GM20431 (cell line): ENCODE measurements at regions not wholly inside any gene's neighbourhood (a gene's known extent, or its start where the extent isn't known, plus 50 kb on each side); places are given as distances from the start of the nearest gene placed in this dataset.

Source experiments
- in situ Hi-C: fragments of 300-500 bp; cut with MseI, MboI; formaldehyde crosslinking; loops from one replicate; pipeline ENCODE4 v1.15.0; 2020; ENCODE audit warnings: low sequenced_read_pairs; ENCODE audit not compliant: unreplicated experiment

GRCh38 chr20:52534616-52535015, 343.0 kb upstream of the ZFP64 start:
- in situ Hi-C loops: no loop called here

GRCh38 chr20:52533401-52533800, 341.8 kb upstream of the ZFP64 start:
- in situ Hi-C loops: no loop called here

- in situ Hi-C loops: no loop called here
Measured at GRCh38 chr20:52532674-52533073, 341.1 kb upstream of the ZFP64 start.

- in situ Hi-C loops: no loop called here
Measured at GRCh38 chr20:52530571-52530970, 339.0 kb upstream of the ZFP64 start.

DNA sequence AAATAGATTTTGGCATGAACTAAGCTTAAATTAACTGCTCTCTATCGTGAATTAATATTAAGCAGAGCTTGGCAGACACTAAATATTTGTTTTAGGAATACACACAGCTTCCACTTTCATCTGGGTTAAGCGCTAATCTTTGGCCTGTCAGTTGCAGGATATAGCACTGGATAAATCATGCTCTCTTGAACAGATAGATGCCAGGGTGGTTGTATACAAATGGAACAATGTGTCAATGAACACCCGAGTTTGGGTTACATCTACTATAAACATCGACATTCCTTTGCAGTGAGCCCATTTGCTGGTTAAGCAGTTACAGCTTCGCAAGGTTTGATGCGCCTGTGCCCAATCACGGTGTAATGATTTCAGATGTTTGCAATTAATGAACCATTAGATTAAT, 338.2 kb upstream of the ZFP64 start:
- in situ Hi-C loops: no loop called here

- in situ Hi-C loops: no loop called here
Measured at GRCh38 chr20:52524861-52525260, 333.3 kb upstream of the ZFP64 start.

- in situ Hi-C loops: no loop called here
Measured at GRCh38 chr20:52518735-52519134, 327.2 kb upstream of the ZFP64 start.

DNA sequence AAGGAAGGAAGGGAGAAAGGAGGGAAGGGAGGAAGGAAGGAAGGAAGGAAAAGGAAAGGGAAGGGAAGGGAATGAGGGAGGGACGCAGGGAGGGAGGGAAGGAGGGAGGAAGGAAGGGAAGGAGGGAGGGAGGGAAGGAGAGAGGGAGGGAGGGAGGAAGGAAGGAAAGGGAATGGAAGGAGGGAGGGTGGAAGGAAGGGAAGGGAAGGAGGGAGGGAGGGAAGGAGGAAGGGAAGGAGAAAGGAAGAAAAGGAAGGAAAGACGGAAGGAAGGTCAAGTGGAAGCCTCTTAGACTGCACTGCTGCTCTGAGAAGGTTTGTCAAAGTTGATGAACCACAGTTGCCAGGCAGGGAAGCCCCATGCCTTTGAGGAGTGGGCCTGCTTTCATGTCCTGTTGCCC, 324.3 kb upstream of the ZFP64 start:
- in situ Hi-C loops: no loop called here

GRCh38 chr20:52500157-52500556, 308.6 kb upstream of the ZFP64 start:
- in situ Hi-C loops: no loop called here

- in situ Hi-C loops: no loop called here
Measured at GRCh38 chr20:52497731-52498130, 306.2 kb upstream of the ZFP64 start.

DNA sequence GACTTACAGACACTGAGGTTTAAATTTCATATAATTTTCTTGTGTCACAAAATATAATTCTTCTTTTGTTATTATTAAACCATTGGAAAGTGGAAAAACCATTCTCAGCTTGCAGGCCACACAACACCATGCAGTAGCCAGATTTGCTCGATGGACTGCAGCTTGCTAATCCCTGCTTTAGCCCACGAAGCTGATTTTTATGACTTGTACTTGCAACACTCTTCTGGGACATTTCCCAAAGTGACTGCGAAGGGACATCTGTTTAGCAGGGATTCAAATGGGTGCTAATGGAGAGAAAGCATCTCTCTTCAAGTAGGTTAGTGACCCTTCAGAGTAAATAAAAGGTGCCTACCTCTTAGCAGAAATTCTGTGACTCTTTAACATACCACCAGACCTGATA, 304.6 kb upstream of the ZFP64 start:
- in situ Hi-C loops: no loop called here

GRCh38 chr20:52494244-52494643, 302.7 kb upstream of the ZFP64 start:
- in situ Hi-C loops: no loop called here

DNA sequence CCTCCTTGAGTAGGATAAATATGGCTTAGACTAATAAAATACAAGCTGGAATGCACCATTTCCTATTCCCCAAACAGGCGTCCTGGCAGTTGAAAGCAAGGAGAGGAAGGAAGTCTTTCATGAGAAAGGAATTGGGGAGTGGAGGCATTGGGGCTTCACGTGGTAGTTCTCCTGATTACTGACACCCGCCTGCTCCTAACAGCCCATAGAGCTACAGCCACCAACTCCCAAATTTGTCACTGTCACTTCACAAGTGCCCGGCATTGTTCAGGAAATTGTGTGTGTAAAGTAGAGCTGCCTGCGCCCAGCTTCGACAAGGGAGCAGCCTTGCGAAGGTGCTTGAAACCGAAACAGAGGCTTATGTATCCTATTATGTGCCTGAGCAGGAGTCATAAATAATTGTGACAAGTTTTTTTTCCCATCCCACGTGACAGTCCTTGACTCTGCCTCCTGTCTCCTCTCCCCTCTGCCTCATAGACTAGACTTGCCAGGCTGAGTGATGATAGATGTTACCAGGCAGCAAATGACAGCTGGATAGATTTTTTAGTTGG, 301.7 kb upstream of the ZFP64 start:
- in situ Hi-C loops: no loop called here

DNA sequence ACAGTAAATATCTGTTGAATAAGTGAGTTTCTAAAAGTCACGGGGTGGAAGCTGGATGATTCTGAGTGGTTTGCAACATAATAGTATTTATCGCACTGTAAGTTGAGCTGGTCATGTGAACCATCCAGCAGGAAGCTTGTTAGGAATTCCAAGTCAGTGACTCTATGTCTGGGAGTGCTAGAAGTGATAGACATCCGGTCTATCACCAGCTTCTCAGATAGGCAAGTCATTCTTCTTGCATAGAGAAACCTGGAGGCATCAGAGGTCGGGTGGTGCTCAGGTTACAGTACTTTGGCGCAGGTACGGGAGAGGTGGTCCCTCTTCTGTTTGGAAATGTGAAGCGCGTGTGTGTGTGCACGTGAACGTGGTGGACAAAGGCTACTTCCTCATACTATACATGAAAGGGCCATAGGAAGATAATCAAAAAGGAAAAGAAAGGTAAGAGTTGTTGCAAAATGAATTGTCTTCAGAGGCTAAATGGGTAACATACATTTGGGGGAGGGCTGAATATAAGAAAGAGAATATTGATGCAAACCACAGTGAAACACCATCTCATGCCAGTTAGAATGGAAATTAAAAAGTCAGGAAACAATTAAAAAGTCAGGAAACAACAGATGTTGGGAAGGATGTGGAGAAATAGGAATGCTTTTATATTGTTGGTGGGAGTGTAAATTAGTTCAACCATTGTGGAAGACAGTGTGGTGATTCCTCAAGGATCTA, 299.3 kb upstream of the ZFP64 start:
- in situ Hi-C loops: no loop called here

DNA sequence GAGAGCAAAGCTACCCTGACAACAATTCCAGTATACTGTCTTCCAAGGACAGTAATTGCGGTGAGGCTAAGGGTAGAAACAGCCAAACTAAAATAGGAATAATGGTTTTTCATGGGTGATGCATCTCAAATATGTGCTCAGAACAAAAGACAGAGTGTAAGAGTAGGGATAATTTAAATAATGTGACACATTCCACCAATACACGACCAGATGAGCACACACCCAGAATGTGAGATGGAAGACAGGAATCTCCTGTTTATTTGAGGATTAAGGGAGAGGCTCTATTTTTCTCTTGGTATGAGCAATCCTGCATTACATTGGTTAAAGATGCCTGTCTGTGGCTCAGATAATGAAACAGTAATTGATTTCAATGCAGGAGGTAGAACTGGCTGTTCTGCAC, 292.9 kb upstream of the ZFP64 start:
- in situ Hi-C loops: no loop called here

DNA sequence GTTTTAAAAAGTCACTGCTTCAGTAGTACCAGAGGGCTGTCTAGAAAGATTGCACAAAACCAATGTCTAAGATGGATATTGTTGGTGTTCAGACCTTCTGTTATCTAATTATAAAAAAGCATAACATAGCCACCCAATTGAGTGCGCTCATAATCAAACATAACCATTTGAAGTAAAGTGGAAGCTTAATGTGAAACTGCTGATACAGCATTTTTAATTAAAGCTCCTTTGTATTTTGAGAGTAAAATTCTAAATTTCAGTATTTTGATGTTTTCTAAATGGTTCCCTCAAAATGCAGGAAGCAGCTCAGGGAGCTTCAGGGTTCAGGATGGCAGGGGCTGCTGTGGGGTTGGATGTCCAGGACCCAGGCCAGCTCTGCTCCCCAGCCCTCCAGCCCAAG, 291.8 kb upstream of the ZFP64 start:
- in situ Hi-C loops: no loop called here

DNA sequence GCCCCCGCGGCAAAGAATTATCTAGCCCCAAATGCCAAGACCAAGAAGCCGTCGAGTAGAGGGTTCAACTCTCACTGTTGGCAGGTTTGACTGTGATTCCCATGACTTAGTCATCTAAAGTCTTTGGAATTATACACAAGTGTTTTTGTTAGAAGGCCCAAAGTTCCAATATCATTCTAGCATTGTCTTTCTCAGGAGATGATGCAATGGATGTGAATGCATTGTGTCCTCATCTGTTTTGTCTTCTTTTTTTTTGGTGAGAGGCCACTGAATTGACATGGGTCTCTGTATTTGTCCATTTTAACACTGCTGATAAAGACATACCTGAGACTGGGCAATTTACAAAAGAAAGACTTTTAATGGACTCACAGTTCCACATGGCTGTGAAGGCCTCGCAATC, 290.5 kb upstream of the ZFP64 start:
- in situ Hi-C loops: no loop called here

- in situ Hi-C loops: no loop called here
Measured at GRCh38 chr20:52481443-52481842, 289.9 kb upstream of the ZFP64 start.

GRCh38 chr20:52476074-52476750, 284.6 kb upstream of the ZFP64 start:
- in situ Hi-C loops: no loop called here

- in situ Hi-C loops: no loop called here
Measured at GRCh38 chr20:52473186-52473585, 281.6 kb upstream of the ZFP64 start.

DNA sequence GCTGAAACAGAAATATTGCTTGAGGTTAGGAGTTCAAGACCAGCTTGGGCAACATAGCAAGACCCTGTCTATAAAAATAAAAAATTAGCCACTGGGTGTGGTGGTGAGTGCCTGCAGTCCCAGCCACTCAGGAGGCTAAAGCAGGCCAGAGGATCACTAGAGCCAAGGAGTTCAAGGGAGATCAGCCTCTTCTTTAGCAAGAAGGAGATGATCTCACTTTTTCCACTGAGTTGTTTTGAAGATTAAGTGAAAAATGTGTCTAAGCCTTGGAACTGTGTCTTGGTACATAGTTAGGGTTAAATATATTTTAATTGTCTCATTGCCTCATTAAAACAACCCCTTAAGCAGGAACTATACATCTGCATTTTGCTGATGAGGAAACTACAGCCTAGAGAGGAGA, 279.0 kb upstream of the ZFP64 start:
- in situ Hi-C loops: no loop called here

GRCh38 chr20:52469128-52469527, 277.5 kb upstream of the ZFP64 start:
- in situ Hi-C loops: no loop called here
